H9 (cell line): ENCODE measurements at regions not wholly inside any gene's neighbourhood (a gene's known extent, or its start where the extent isn't known, plus 50 kb on each side); places are given as distances from the start of the nearest gene placed in this dataset.

Experiments used
- DNase-seq: peaks from one replicate; pipeline ENCODE4 v3.0.0-alpha.2; 2017
- H2AFZ ChIP-seq: one replicate; pipeline ENCODE4 v1.6.1; 2013; ENCODE audit warnings: mild to moderate bottlenecking, low read length, control low read depth, moderate library complexity
- H2AK5ac ChIP-seq: 2 replicates; pipeline ENCODE4 v1.6.1; 2013; ENCODE audit warnings: low read length, control low read depth, mixed read lengths; ENCODE audit not compliant: insufficient read length
- H2BK120ac ChIP-seq: one replicate; pipeline ENCODE4 v1.6.1; 2013; ENCODE audit warnings: low read depth, mild to moderate bottlenecking, low read length, control low read depth, inconsistent platforms; ENCODE audit not compliant: poor library complexity, severe bottlenecking
- H2BK12ac ChIP-seq: 2 replicates; pipeline ENCODE4 v1.6.1; 2013; ENCODE audit warnings: low read length, control low read depth, mixed read lengths, low read depth; ENCODE audit not compliant: insufficient read length
- H2BK15ac ChIP-seq: 2 replicates; pipeline ENCODE4 v1.6.1; 2013; ENCODE audit warnings: low read depth, low read length, control low read depth
- H2BK20ac ChIP-seq: one replicate; pipeline ENCODE4 v1.6.1; 2013; ENCODE audit warnings: low read depth, mild to moderate bottlenecking, low read length, control low read depth, inconsistent platforms; ENCODE audit not compliant: poor library complexity, severe bottlenecking
- H2BK5ac ChIP-seq: 2 replicates; pipeline ENCODE4 v1.6.1; 2013; ENCODE audit warnings: low read length, control low read depth, mixed read lengths; ENCODE audit not compliant: insufficient read length
- H3K14ac ChIP-seq: 2 replicates; pipeline ENCODE4 v1.6.1; 2013; ENCODE audit warnings: low read length, control low read depth; ENCODE audit not compliant: insufficient read depth
- H3K18ac ChIP-seq: 2 replicates; pipeline ENCODE4 v1.6.1; 2013; ENCODE audit warnings: low read depth, mild to moderate bottlenecking, mixed read lengths, low read length, control low read depth; ENCODE audit not compliant: insufficient read length
- H3K23ac ChIP-seq: 2 replicates; pipeline ENCODE4 v1.6.1; 2013; ENCODE audit warnings: low read length, control low read depth, mixed read lengths, low read depth; ENCODE audit not compliant: insufficient read length
- H3K23me2 ChIP-seq: 2 replicates; pipeline ENCODE4 v1.6.1; 2013; ENCODE audit warnings: low read depth, mild to moderate bottlenecking, mixed read lengths, low read length, control low read depth; ENCODE audit not compliant: insufficient read length, poor library complexity, severe bottlenecking
- H3K27ac ChIP-seq: 2 replicates; pipeline ENCODE4 v1.5.1; 2013; ENCODE audit warnings: low read length, control low read depth, mixed read lengths, low read depth; ENCODE audit not compliant: insufficient read length
- H3K27me3 ChIP-seq: 2 replicates; pipeline ENCODE4 v1.6.1; 2013; ENCODE audit warnings: low read length, control low read depth, inconsistent platforms; ENCODE audit not compliant: insufficient read depth
- H3K4ac ChIP-seq: 2 replicates; pipeline ENCODE4 v1.6.1; 2013; ENCODE audit warnings: low read depth, mild to moderate bottlenecking, control low read depth, inconsistent platforms, low read length, moderate library complexity
- H3K4me1 ChIP-seq: 2 replicates; pipeline ENCODE4 v1.6.1; 2013; ENCODE audit warnings: low read length, control low read depth, inconsistent platforms; ENCODE audit not compliant: insufficient read depth
- H3K4me2 ChIP-seq: 2 replicates; pipeline ENCODE4 v1.6.1; 2013; ENCODE audit warnings: low read length, control low read depth, mixed read lengths; ENCODE audit not compliant: insufficient read length, insufficient read depth
- H3K56ac ChIP-seq: 2 replicates; pipeline ENCODE4 v1.6.1; 2013; ENCODE audit warnings: low read depth, mild to moderate bottlenecking, mixed read lengths, low read length, control low read depth; ENCODE audit not compliant: insufficient read length
- H3K79me1 ChIP-seq: 2 replicates; pipeline ENCODE4 v1.6.1; 2013; ENCODE audit warnings: low read depth, mild to moderate bottlenecking, moderate library complexity, low read length, control low read depth, inconsistent platforms; ENCODE audit not compliant: insufficient read depth, poor library complexity, severe bottlenecking
- H3K79me2 ChIP-seq: 2 replicates; pipeline ENCODE4 v1.6.1; 2013; ENCODE audit warnings: low read length, control low read depth, inconsistent platforms; ENCODE audit not compliant: insufficient read depth
- H3K9ac ChIP-seq: 2 replicates; pipeline ENCODE4 v1.6.1; 2013; ENCODE audit warnings: low read length, control low read depth, mixed read lengths; ENCODE audit not compliant: insufficient read length; ENCODE audit errors: extremely low read depth
- H3K9me3 ChIP-seq: one replicate; pipeline ENCODE4 v1.6.1; 2013; ENCODE audit warnings: low read depth, low read length, inconsistent platforms; ENCODE audit not compliant: control insufficient read depth
- H3T11ph ChIP-seq: one replicate; pipeline ENCODE4 v1.6.1; 2013; ENCODE audit warnings: mild to moderate bottlenecking, low read length, control low read depth, inconsistent platforms
- H4K20me1 ChIP-seq: one replicate; pipeline ENCODE4 v1.6.1; 2013; ENCODE audit not compliant: control insufficient read depth, insufficient read length, insufficient read depth
- H4K5ac ChIP-seq: 2 replicates; pipeline ENCODE4 v1.6.1; 2013; ENCODE audit warnings: low read depth, mild to moderate bottlenecking, mixed read lengths, low read length, control low read depth; ENCODE audit not compliant: insufficient read length
- H4K8ac ChIP-seq: replicated peaks from 2 replicates; pipeline ENCODE4 v1.6.1; 2013; ENCODE audit warnings: low read length, control low read depth, mixed read lengths, low read depth; ENCODE audit not compliant: insufficient read length
- H4K91ac ChIP-seq: 2 replicates; pipeline ENCODE4 v1.6.1; 2013; ENCODE audit warnings: low read depth, mild to moderate bottlenecking, moderate library complexity, mixed read lengths, low read length, control low read depth; ENCODE audit not compliant: insufficient read length
- H3K27ac Mint-ChIP-seq, 3 experiments: 2 replicates in 2 of 3; 3 replicates in 1 of 3; pipeline ENCODE4 v1.8.0; 2020 to 2021; ENCODE audit warnings: mixed read lengths in 3 of 3, mild to moderate bottlenecking in 1 of 3, moderate library complexity in 1 of 3
- H3K27me3 Mint-ChIP-seq: 2 replicates; pipeline ENCODE4 v1.8.0; 2021; ENCODE audit warnings: low read depth, mild to moderate bottlenecking, moderate library complexity, mixed read lengths
- H3K36me3 Mint-ChIP-seq, 3 experiments: 2 replicates in 2 of 3; 3 replicates in 1 of 3; pipeline ENCODE4 v1.8.0; 2020 to 2021; ENCODE audit warnings: low read depth in 3 of 3, mixed read lengths in 3 of 3; ENCODE audit not compliant: insufficient read depth in 1 of 3
- H3K4me1 Mint-ChIP-seq, 2 experiments: 2 replicates each; pipeline ENCODE4 v1.8.0; 2020; ENCODE audit warnings: mixed read lengths in 2 of 2
- H3K4me3 Mint-ChIP-seq, 2 experiments: 2 replicates in 1 of 2; 3 replicates in 1 of 2; pipeline ENCODE4 v1.8.0; 2020 to 2021; ENCODE audit warnings: mild to moderate bottlenecking in 2 of 2, mixed read lengths in 2 of 2, moderate library complexity in 1 of 2
- H3K9me3 Mint-ChIP-seq, 2 experiments: 2 replicates in 1 of 2; 3 replicates in 1 of 2; pipeline ENCODE4 v1.8.0; 2020; ENCODE audit warnings: mild to moderate bottlenecking in 2 of 2, mixed read lengths in 2 of 2, moderate library complexity in 1 of 2
- WGBS: extraction: QIAGEN DNeasy Blood & Tissue Kit; methylation state at CpG from one replicate; pipeline ENCODE4 v1.1.7; 2013; ENCODE audit warnings: missing lambda C conversion rate, low lambda C conversion rate, mixed read lengths; ENCODE audit not compliant: insufficient read length; ENCODE audit errors: extremely low coverage; 5-methylcytosine and 5-hydroxymethylcytosine counted together
- TF ChIP-seq, protein P1 (sequence below): fragments of 200-600 bp; sonication (generic); conservative IDR thresholded peaks from 3 replicates; pipeline ENCODE4 v1.8.0; 2021; ENCODE audit warnings: antibody characterized with exemption, mild to moderate bottlenecking

GRCh38 chr5:90173299-90174030 lies 236.1 kb downstream of the CETN3 start:
- Histone ChIP-seq H2AFZ (no peak overlapping the region), H3K56ac (no peak overlapping the region), H3K9ac (no peak overlapping the region), H3K23ac (no peak overlapping the region), H3K27ac (no peak overlapping the region), H3K79me1 (no peaks in the 10 kb centered on the region), H2AK5ac (no peak overlapping the region), H4K5ac (no peak overlapping the region), H3K27me3 (no peaks in the 10 kb centered on the region), H4K8ac (no peak overlapping the region), H3K9me3 (no peaks in the 10 kb centered on the region), H3K79me2 (no peaks in the 10 kb centered on the region), H3K14ac (no peak overlapping the region), H3K4ac (no peak overlapping the region), H3K18ac (no peak overlapping the region), H2BK12ac (no peak overlapping the region), H3K4me1 (no peaks in the 10 kb centered on the region), H3K4me2 (no peak overlapping the region), H4K20me1 (no peaks in the 10 kb centered on the region), H2BK15ac (no peak overlapping the region), H2BK5ac (no peak overlapping the region), H3K23me2 (no peaks in the 10 kb centered on the region), H2BK20ac (no peak overlapping the region), H2BK120ac (no peak overlapping the region), H4K91ac (no peak overlapping the region), H3T11ph (no peak overlapping the region)
- Mint-ChIP-seq H3K9me3 (peaks cover 10 to 15% of the 10 kb centered on the region in 2 experiments), H3K4me1 (no peaks in the 10 kb centered on the region), H3K36me3 (peaks cover 2 to 18% (median 11%) of the 10 kb centered on the region in 3 experiments; a peak in 6 of 7 replicates), H3K27me3 (no peaks in the 10 kb centered on the region), H3K27ac (no peak overlapping the region), H3K4me3 (no peak overlapping the region)
- TF ChIP-seq, protein P1, sequence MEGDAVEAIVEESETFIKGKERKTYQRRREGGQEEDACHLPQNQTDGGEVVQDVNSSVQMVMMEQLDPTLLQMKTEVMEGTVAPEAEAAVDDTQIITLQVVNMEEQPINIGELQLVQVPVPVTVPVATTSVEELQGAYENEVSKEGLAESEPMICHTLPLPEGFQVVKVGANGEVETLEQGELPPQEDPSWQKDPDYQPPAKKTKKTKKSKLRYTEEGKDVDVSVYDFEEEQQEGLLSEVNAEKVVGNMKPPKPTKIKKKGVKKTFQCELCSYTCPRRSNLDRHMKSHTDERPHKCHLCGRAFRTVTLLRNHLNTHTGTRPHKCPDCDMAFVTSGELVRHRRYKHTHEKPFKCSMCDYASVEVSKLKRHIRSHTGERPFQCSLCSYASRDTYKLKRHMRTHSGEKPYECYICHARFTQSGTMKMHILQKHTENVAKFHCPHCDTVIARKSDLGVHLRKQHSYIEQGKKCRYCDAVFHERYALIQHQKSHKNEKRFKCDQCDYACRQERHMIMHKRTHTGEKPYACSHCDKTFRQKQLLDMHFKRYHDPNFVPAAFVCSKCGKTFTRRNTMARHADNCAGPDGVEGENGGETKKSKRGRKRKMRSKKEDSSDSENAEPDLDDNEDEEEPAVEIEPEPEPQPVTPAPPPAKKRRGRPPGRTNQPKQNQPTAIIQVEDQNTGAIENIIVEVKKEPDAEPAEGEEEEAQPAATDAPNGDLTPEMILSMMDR = no peak
- no peak for DNase-seq
- WGBS = no CpG with 5 or more reads among the region's 1 CpG
